ENCODE measurements at regions not wholly inside any gene's neighbourhood (a gene's known extent, or its start where the extent isn't known, plus 50 kb on each side); places are given as distances from the start of the nearest gene placed in this dataset.

DNA sequence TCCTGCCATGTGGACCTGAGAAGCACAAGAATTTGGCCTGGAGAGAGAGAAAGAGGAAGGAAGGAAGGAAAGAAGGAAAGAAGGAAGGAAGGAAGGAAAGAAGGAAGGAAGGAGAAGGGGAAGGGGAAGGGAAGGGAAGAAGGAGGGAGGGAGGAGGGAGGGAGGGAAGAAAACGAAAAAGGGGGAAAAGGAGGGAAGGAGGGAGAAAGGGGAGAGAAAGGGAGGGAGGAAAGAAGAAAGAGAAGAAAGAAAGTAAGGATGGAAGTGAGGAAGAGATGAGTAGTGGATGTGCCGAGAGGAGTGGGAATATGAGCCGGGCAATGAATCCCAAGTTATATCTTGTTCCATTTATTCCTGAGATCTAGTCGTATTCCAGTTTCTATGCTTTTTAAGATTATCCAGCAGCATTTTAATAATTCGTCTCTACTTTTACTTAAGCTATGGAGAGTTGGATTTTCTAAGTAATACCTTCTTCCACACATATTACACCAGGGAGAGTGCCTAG, 247.8 kb downstream of the TDRD15 start:
- TF ChIP-seq, protein P1, sequence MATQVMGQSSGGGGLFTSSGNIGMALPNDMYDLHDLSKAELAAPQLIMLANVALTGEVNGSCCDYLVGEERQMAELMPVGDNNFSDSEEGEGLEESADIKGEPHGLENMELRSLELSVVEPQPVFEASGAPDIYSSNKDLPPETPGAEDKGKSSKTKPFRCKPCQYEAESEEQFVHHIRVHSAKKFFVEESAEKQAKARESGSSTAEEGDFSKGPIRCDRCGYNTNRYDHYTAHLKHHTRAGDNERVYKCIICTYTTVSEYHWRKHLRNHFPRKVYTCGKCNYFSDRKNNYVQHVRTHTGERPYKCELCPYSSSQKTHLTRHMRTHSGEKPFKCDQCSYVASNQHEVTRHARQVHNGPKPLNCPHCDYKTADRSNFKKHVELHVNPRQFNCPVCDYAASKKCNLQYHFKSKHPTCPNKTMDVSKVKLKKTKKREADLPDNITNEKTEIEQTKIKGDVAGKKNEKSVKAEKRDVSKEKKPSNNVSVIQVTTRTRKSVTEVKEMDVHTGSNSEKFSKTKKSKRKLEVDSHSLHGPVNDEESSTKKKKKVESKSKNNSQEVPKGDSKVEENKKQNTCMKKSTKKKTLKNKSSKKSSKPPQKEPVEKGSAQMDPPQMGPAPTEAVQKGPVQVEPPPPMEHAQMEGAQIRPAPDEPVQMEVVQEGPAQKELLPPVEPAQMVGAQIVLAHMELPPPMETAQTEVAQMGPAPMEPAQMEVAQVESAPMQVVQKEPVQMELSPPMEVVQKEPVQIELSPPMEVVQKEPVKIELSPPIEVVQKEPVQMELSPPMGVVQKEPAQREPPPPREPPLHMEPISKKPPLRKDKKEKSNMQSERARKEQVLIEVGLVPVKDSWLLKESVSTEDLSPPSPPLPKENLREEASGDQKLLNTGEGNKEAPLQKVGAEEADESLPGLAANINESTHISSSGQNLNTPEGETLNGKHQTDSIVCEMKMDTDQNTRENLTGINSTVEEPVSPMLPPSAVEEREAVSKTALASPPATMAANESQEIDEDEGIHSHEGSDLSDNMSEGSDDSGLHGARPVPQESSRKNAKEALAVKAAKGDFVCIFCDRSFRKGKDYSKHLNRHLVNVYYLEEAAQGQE (IDR thresholded peaks at IDR 0.05; ENCODE audit: insufficient read depth in 1 of 2, low read depth in 2 of 2, low read length in 2 of 2) = no peak
- TF ChIP-seq POLR2AphosphoS5 (IDR thresholded peaks at IDR 0.05; ENCODE audit: low read depth, low read length) (no peak), FOXP2 (optimal IDR thresholded peaks at IDR 0.05; ENCODE audit: borderline replicate concordance, extremely low read depth, extremely low read length, insufficient read depth) (no peak), TAF1 (IDR thresholded peaks at IDR 0.05; ENCODE audit: borderline replicate concordance, insufficient read depth, low read length) (no peak), SIN3A (IDR thresholded peaks at IDR 0.05; ENCODE audit: borderline replicate concordance, insufficient read depth, low read length) (no peak)

DNA sequence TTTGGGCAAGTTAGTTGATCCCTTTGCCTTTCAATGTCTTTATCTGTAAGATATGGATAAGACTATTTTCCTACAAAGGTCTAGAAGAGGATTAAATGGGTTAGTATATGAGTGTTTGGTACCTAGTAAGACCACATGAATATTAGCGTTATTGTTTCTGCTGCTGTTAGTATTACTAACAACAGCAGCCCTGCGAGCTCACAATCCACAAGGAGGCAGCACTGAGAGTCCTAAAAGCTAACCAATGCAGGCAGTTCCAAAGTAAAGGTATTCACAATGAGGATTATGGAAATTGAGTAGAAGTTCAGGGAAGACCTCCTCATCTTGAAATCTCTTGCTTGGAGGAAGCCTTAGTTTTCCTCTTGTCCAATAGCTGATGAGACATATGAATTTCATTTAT, 248.9 kb downstream of the TDRD15 start:
- TF ChIP-seq TAF1 (IDR thresholded peaks at IDR 0.05; ENCODE audit: borderline replicate concordance, insufficient read depth, low read length) (no peak), FOXP2 (optimal IDR thresholded peaks at IDR 0.05; ENCODE audit: borderline replicate concordance, extremely low read depth, extremely low read length, insufficient read depth) (no peak), SIN3A (IDR thresholded peaks at IDR 0.05; ENCODE audit: borderline replicate concordance, insufficient read depth, low read length) (no peak), POLR2AphosphoS5 (IDR thresholded peaks at IDR 0.05; ENCODE audit: low read depth, low read length) (no peak)
- TF ChIP-seq, protein P1 (IDR thresholded peaks at IDR 0.05; ENCODE audit: insufficient read depth in 1 of 2, low read depth in 2 of 2, low read length in 2 of 2) = no peak

- TF ChIP-seq POLR2AphosphoS5 (IDR thresholded peaks at IDR 0.05; ENCODE audit: low read depth, low read length) = no peak
- no peak for TF ChIP-seq FOXP2 (optimal IDR thresholded peaks at IDR 0.05; ENCODE audit: borderline replicate concordance, extremely low read depth, extremely low read length, insufficient read depth)
- TF ChIP-seq TAF1 (IDR thresholded peaks at IDR 0.05; ENCODE audit: borderline replicate concordance, insufficient read depth, low read length) = no peak
These were observed 253.1 kb downstream of the TDRD15 start for GRCh38 chr2:21376864-21377263.

DNA sequence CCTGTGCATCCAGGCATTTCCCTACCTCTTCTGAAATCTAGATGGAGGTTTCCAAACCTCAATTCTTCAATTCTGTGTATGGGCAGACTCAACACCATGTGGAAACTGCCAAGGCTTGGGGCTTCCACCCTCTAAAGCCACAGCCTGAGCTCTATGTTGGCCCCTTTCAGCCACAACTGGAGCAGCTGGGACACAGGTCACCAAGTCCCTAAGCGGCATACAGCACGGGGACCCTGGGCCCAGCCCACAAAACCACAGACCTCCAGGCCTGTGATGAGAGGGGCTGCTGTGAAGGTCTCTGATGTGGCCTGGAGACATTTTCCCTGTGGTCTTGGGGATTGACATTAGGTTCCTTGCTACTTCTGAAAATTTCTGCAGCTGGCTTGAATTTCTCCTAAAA, 255.4 kb downstream of the TDRD15 start:
- TF ChIP-seq TAF1 (IDR thresholded peaks at IDR 0.05; ENCODE audit: borderline replicate concordance, insufficient read depth, low read length) (no peak), SIN3A (IDR thresholded peaks at IDR 0.05; ENCODE audit: borderline replicate concordance, insufficient read depth, low read length) (no peak), POLR2AphosphoS5 (IDR thresholded peaks at IDR 0.05; ENCODE audit: low read depth, low read length) (no peak), FOXP2 (optimal IDR thresholded peaks at IDR 0.05; ENCODE audit: borderline replicate concordance, extremely low read depth, extremely low read length, insufficient read depth) (no peak)
- TF ChIP-seq, protein P1 (IDR thresholded peaks at IDR 0.05; ENCODE audit: insufficient read depth in 1 of 2, low read depth in 2 of 2, low read length in 2 of 2) = no peak

GRCh38 chr2:21381421-21381820, 257.7 kb downstream of the TDRD15 start:
- no peak for TF ChIP-seq SIN3A (IDR thresholded peaks at IDR 0.05; ENCODE audit: borderline replicate concordance, insufficient read depth, low read length)
- TF ChIP-seq POLR2AphosphoS5 (IDR thresholded peaks at IDR 0.05; ENCODE audit: low read depth, low read length) = no peak
- TF ChIP-seq FOXP2 (optimal IDR thresholded peaks at IDR 0.05; ENCODE audit: borderline replicate concordance, extremely low read depth, extremely low read length, insufficient read depth) = no peak
- TF ChIP-seq TAF1 (IDR thresholded peaks at IDR 0.05; ENCODE audit: borderline replicate concordance, insufficient read depth, low read length) = no peak
- TF ChIP-seq, protein P1 (IDR thresholded peaks at IDR 0.05; ENCODE audit: insufficient read depth in 1 of 2, low read depth in 2 of 2, low read length in 2 of 2) = no peak

Data from PFSK-1 (cell line).